Neural cell (in vitro differentiated cells): ENCODE measurements at regions not wholly inside any gene's neighbourhood (a gene's known extent, or its start where the extent isn't known, plus 50 kb on each side); places are given as distances from the start of the nearest gene placed in this dataset.

Experiments used
- H2AFZ ChIP-seq: fragments of 200-600, 300-800 bp; sonication (generic), shearing (Covaris generic); 2 replicates; pipeline ENCODE4 v1.6.0; 2014; ENCODE audit warnings: low read depth, mild to moderate bottlenecking, antibody characterized with exemption, low read length, moderate library complexity
- H3F3A ChIP-seq: fragments of 200-600 bp; shearing (Covaris generic); 2 replicates; pipeline ENCODE4 v1.6.1; 2016; ENCODE audit warnings: mild to moderate bottlenecking, moderate library complexity, mixed read lengths, antibody characterized with exemption, low read length; ENCODE audit not compliant: insufficient read depth, poor library complexity, severe bottlenecking
- H3K27ac ChIP-seq: fragments of 200-600, 300-800 bp; sonication (generic), shearing (Covaris generic); 2 replicates; pipeline ENCODE4 v1.5.1; 2014; ENCODE audit warnings: mild to moderate bottlenecking, low read length, moderate library complexity
- H3K27me3 ChIP-seq: fragments of 300-800, 200-600 bp; sonication (generic), shearing (Covaris generic); 2 replicates; pipeline ENCODE4 v1.6.0; 2014; ENCODE audit warnings: mild to moderate bottlenecking, low read depth, low read length, moderate library complexity; ENCODE audit not compliant: insufficient read depth
- H3K36me3 ChIP-seq: fragments of 300-800, 200-600 bp; sonication (generic), shearing (Covaris generic); 2 replicates; pipeline ENCODE4 v1.5.1; 2014; ENCODE audit warnings: mild to moderate bottlenecking, antibody characterized with exemption, low read length, moderate library complexity; ENCODE audit not compliant: insufficient read depth
- H3K4me2 ChIP-seq: fragments of 300-800, 200-600 bp; sonication (generic), shearing (Covaris generic); 2 replicates; pipeline ENCODE4 v1.6.0; 2014; ENCODE audit warnings: mild to moderate bottlenecking, low read length
- H3K4me3 ChIP-seq: fragments of 300-800, 200-600 bp; sonication (generic), shearing (Covaris generic); 2 replicates; pipeline ENCODE4 v1.5.1; 2014; ENCODE audit warnings: mild to moderate bottlenecking, low read length, moderate library complexity
- H3K79me2 ChIP-seq: fragments of 200-600 bp; shearing (Covaris generic); replicated peaks from 2 replicates; pipeline ENCODE4 v1.6.0; 2014; ENCODE audit warnings: mild to moderate bottlenecking, low read length, moderate library complexity; ENCODE audit not compliant: insufficient read depth
- H3K9ac ChIP-seq: fragments of 300-800, 200-600 bp; sonication (generic), shearing (Covaris generic); 2 replicates; pipeline ENCODE4 v1.6.1; 2016; ENCODE audit warnings: mild to moderate bottlenecking, low read length, mixed read lengths
- H3K9me2 ChIP-seq: fragments of 200-600 bp; shearing (Covaris generic); 2 replicates; pipeline ENCODE4 v1.6.1; 2016; ENCODE audit warnings: mild to moderate bottlenecking, low read length, mixed read lengths; ENCODE audit not compliant: insufficient read depth
- H3K9me3 ChIP-seq: fragments of 200-600, 300-800 bp; sonication (generic), shearing (Covaris generic); 2 replicates; pipeline ENCODE4 v1.6.1; 2016; ENCODE audit warnings: mild to moderate bottlenecking, mixed run types, low read length, moderate library complexity, mixed read lengths
- H4K20me1 ChIP-seq: fragments of 200-600 bp; shearing (Covaris generic); 2 replicates; pipeline ENCODE4 v1.6.1; 2016; ENCODE audit warnings: mild to moderate bottlenecking, mixed run types; ENCODE audit not compliant: insufficient read depth
- EP300 ChIP-seq: fragments of 450-650 bp; conservative IDR thresholded peaks from 2 replicates; pipeline ENCODE4 v1.6.1; 2014; ENCODE audit warnings: antibody characterized with exemption, mild to moderate bottlenecking, moderate library complexity; ENCODE audit not compliant: poor library complexity, severe bottlenecking
- EZH2 ChIP-seq: fragments of 200-600, 300-800 bp; shearing (Covaris generic), sonication (generic); IDR thresholded peaks from 2 replicates; pipeline ENCODE4 v1.6.1; 2014; ENCODE audit warnings: antibody characterized with exemption, low read length, borderline replicate concordance, mild to moderate bottlenecking; ENCODE audit not compliant: insufficient read depth, poor library complexity, severe bottlenecking
- MXI1 ChIP-seq: fragments of 450-650 bp; conservative IDR thresholded peaks from 2 replicates; pipeline ENCODE4 v1.6.1; 2014; ENCODE audit warnings: antibody characterized with exemption, mild to moderate bottlenecking; ENCODE audit not compliant: poor library complexity, severe bottlenecking
- POLR2AphosphoS5 ChIP-seq: IDR thresholded peaks from 2 replicates; pipeline ENCODE4 v1.6.1; 2012
- RAD21 ChIP-seq: fragments of 450-650 bp; conservative IDR thresholded peaks from 2 replicates; pipeline ENCODE4 v1.6.1; 2014; ENCODE audit warnings: antibody characterized with exemption, mild to moderate bottlenecking, moderate library complexity
- SMC3 ChIP-seq: fragments of 450-650 bp; conservative IDR thresholded peaks from 2 replicates; pipeline ENCODE4 v1.6.1; 2014; ENCODE audit warnings: antibody characterized with exemption, mild to moderate bottlenecking, moderate library complexity; ENCODE audit not compliant: poor library complexity
- TAF1 ChIP-seq: IDR thresholded peaks from 2 replicates; pipeline ENCODE4 v1.6.1; 2012; ENCODE audit warnings: low read depth
- TF ChIP-seq, protein P1 (sequence below): IDR thresholded peaks from 2 replicates; pipeline ENCODE4 v1.6.1; 2012; ENCODE audit warnings: borderline replicate concordance
- TF ChIP-seq, protein P2 (sequence below): fragments of 450-650 bp; IDR thresholded peaks from 2 replicates; pipeline ENCODE4 v1.5.1; 2014; ENCODE audit warnings: antibody characterized with exemption, mild to moderate bottlenecking, moderate library complexity; ENCODE audit not compliant: poor library complexity, severe bottlenecking

DNA sequence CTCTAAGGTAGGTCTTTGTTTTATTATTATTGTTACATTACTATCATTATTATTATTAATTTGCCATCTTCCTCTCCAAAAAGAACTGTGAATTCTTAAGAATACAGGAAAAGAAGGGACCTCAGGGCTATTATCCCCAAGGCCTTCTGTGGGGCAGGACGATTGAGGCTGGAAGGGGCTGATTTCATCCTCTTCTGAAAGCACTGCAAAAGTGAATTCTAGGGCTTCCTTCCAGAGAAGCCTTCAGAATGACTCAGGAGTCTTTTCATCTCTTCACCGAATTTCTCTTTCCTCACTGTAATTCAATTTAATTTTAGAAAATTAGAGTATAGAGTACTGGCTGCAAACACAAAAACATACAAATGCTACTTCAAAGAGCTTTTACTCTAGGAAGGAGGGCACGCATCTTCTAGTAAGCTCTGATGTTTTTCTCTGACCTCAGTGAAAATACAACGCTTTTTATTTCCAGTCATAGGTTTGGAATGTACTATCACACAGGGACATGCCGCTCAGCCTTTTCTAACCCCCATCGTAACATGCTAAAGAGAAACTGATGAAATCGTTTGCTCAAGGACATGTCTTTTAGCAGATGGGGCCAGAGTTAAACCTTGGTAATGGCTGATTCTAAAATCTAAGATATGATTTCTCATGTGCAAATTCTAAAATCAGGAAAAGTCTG lies 280.2 kb upstream of the PITRM1 start:
- no peak overlapping the region for H3K4me2 ChIP-seq
- H3K9me2 ChIP-seq, result no peaks in the 10 kb centered on the region
- no peak overlapping the region for H2AFZ ChIP-seq
- no peaks in the 10 kb centered on the region for H4K20me1 ChIP-seq
- no peak overlapping the region for H3K9ac ChIP-seq
- no peaks in the 10 kb centered on the region for H3K36me3 ChIP-seq
- no peaks in the 10 kb centered on the region for H3K9me3 ChIP-seq
- TF ChIP-seq, protein P1, sequence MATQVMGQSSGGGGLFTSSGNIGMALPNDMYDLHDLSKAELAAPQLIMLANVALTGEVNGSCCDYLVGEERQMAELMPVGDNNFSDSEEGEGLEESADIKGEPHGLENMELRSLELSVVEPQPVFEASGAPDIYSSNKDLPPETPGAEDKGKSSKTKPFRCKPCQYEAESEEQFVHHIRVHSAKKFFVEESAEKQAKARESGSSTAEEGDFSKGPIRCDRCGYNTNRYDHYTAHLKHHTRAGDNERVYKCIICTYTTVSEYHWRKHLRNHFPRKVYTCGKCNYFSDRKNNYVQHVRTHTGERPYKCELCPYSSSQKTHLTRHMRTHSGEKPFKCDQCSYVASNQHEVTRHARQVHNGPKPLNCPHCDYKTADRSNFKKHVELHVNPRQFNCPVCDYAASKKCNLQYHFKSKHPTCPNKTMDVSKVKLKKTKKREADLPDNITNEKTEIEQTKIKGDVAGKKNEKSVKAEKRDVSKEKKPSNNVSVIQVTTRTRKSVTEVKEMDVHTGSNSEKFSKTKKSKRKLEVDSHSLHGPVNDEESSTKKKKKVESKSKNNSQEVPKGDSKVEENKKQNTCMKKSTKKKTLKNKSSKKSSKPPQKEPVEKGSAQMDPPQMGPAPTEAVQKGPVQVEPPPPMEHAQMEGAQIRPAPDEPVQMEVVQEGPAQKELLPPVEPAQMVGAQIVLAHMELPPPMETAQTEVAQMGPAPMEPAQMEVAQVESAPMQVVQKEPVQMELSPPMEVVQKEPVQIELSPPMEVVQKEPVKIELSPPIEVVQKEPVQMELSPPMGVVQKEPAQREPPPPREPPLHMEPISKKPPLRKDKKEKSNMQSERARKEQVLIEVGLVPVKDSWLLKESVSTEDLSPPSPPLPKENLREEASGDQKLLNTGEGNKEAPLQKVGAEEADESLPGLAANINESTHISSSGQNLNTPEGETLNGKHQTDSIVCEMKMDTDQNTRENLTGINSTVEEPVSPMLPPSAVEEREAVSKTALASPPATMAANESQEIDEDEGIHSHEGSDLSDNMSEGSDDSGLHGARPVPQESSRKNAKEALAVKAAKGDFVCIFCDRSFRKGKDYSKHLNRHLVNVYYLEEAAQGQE, result no peak
- TF ChIP-seq, protein P2, sequence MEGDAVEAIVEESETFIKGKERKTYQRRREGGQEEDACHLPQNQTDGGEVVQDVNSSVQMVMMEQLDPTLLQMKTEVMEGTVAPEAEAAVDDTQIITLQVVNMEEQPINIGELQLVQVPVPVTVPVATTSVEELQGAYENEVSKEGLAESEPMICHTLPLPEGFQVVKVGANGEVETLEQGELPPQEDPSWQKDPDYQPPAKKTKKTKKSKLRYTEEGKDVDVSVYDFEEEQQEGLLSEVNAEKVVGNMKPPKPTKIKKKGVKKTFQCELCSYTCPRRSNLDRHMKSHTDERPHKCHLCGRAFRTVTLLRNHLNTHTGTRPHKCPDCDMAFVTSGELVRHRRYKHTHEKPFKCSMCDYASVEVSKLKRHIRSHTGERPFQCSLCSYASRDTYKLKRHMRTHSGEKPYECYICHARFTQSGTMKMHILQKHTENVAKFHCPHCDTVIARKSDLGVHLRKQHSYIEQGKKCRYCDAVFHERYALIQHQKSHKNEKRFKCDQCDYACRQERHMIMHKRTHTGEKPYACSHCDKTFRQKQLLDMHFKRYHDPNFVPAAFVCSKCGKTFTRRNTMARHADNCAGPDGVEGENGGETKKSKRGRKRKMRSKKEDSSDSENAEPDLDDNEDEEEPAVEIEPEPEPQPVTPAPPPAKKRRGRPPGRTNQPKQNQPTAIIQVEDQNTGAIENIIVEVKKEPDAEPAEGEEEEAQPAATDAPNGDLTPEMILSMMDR, result no peak
- TF ChIP-seq EZH2 (no peak), TAF1 (no peak), SMC3 (no peak), MXI1 (no peak), POLR2AphosphoS5 (no peak), RAD21 (no peak), EP300 (no peak)
- H3F3A ChIP-seq, result no peaks in the 10 kb centered on the region
- no peak overlapping the region for H3K4me3 ChIP-seq
- no peaks in the 10 kb centered on the region for H3K79me2 ChIP-seq
- no peak overlapping the region for H3K27ac ChIP-seq
- no peaks in the 10 kb centered on the region for H3K27me3 ChIP-seq

DNA sequence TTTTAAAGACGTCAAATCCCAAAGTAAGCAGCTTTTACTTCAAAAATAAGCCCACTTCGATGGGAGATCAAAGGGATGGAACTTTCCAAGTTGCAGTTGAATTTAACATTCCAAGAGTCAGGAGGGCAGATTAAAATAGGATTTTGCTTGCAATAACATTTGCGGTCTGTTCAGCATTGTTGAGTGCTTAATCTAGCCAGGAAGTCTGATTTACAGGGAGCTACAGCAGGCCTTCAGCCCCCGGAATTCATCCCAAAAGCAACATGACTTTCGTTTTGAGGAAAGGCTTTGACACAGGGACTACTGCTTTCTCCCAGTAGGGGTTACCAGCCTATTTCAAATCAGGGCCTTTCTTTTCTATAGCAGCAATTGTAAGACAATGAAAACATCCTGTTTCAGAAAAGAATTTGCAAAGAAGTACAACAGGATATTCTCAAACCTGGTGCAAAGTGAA lies 279.6 kb upstream of the PITRM1 start:
- Histone ChIP-seq H3K36me3 (no peaks in the 10 kb centered on the region), H3K9me2 (no peaks in the 10 kb centered on the region), H3K4me2 (no peak overlapping the region), H3K79me2 (no peaks in the 10 kb centered on the region), H3K27me3 (no peaks in the 10 kb centered on the region), H3F3A (no peaks in the 10 kb centered on the region), H4K20me1 (no peaks in the 10 kb centered on the region), H3K9me3 (no peaks in the 10 kb centered on the region), H3K4me3 (no peak overlapping the region), H3K9ac (no peak overlapping the region), H3K27ac (no peak overlapping the region), H2AFZ (no peak overlapping the region)
- TF ChIP-seq TAF1, result no peak
- TF ChIP-seq SMC3, result no peak
- TF ChIP-seq EZH2, result no peak
- TF ChIP-seq, protein P1, result no peak
- TF ChIP-seq POLR2AphosphoS5, result no peak
- TF ChIP-seq MXI1, result no peak
- no peak for TF ChIP-seq RAD21
- TF ChIP-seq, protein P2, result no peak
- no peak for TF ChIP-seq EP300
